ENCODE measurements at regions not wholly inside any gene's neighbourhood (a gene's known extent, or its start where the extent isn't known, plus 50 kb on each side); places are given as distances from the start of the nearest gene placed in this dataset.
"Not testable (repeated sequence)": the region's sequence is repeated elsewhere in the genome, so short reads cannot be mapped to it uniquely, and the experiment has no call there.

- peak; percentile 16 for DNase-seq
Measured at GRCh38 chr2:129164220-129164949, 815.1 kb upstream of the RAB6C start.

DNA sequence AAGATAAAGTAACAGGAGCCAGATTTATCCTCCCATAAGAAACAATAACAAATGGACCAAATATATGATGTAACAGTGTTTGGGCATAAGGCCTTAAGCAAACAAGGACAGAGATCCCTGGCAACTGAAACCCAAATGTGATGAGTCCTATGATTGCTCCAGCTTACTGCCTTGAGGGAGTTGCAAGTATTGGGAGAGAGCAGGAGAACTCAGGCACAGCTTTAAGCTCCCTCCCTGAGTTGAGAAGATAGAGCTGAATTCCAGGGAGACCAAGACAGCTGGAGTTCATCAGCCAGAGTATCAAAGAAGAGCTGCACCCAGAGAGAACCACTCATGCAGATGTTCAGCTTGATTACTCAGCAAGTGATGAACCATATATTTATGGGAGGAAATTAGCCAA lies 814.5 kb upstream of the RAB6C start:
- DNase-seq: peak; percentile 44

- no peak for DNase-seq
Measured at GRCh38 chr2:129167456-129167855, 812.0 kb upstream of the RAB6C start.

DNA sequence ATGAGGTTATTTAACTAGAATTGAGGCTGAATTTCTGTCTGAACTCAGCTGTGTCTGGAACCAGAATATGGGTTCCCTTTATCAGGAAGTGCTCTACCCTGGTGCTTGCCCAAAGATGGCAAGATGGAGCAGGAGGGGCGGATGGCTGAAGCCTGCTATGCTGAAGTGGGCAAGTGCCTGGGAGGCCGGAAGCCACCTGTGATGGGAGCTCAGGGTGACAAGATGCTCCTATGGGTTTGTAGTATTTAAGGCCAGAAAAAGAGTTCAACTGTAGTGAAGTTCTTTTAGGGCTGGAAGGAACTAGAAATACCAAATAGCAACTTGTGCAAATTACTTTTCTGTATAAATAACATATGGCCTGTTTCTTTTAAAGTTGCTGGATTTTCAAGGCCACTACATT lies 808.9 kb upstream of the RAB6C start:
- no peak for DNase-seq

DNA sequence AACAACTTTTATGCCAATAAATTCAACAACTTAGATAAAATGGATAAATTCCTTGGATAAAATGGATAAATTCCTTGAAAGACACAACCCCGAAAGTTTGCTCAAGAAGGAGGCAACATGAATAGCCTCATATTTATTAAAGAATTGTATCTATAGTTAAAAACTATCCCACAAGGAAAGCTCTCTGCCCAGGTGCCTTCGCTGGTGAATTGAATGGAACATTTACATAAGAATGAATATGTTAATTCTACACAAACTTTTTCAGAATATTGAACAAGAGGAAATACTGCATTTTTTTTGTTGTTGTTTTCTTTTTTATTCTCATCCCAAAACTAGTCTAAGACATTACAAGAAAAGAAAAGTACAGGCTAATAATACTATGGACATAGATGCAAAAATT lies 805.3 kb upstream of the RAB6C start:
- no peak for DNase-seq

DNA sequence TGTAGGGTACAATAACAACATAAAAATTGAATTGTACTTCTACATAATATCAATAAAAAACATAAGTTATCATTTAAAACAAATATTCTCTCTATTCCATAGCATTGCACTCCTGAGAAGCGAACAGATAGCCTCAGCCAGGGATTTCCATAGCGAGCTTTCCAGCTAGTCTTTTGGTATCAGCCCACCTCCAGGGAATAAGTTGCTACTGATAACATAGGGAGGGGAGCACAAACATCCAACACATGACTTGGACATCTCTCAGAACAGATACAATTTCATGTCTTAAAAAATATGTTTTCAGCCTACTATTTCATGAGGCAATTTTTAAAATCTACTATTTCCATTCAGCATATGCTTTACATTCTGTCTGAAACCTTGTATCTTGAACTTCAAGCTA lies 804.4 kb upstream of the RAB6C start:
- no peak for DNase-seq

DNA sequence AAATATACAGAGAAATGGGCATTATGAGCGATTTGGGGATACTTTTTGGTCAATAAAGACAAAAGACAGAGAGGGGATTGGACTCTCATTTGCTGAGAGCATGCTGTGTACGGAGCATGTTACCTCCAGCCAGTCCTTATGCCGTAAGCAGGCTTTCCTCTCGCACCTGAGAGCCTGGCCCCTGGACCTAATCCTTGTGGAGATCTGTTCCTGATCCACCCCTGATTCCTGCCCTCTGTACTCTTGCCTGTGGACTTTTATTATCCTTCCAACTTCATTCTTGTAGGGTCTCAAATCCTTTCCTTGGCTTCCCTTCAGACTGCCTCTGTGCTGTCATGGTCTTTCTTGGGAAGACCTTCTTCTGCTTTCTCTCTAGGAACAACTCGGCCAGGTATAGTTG lies 803.1 kb upstream of the RAB6C start:
- DNase-seq: no peak

DNA sequence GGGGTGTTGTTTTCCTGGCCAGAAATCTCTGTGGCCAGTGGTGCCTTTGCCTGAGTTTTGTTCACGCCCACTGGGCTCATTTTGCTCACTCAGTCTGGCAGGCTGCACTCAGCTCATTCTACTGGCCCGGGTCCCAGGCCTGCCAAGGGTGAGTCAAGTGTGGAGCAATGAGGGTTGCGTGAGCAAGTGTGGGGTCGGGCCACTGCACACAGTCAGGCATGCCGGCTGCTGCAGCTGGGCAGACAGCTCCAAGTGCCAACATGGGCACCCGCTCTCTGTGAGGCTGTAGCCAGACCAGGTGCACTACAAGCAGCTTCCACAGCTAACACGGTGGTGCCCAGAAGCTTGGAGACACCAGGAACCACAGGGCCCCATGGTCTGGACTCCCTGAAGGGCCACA lies 801.1 kb upstream of the RAB6C start:
- peak; percentile 32 for DNase-seq

- DNase-seq: no peak
Measured at GRCh38 chr2:129179199-129179598, 800.3 kb upstream of the RAB6C start.

DNA sequence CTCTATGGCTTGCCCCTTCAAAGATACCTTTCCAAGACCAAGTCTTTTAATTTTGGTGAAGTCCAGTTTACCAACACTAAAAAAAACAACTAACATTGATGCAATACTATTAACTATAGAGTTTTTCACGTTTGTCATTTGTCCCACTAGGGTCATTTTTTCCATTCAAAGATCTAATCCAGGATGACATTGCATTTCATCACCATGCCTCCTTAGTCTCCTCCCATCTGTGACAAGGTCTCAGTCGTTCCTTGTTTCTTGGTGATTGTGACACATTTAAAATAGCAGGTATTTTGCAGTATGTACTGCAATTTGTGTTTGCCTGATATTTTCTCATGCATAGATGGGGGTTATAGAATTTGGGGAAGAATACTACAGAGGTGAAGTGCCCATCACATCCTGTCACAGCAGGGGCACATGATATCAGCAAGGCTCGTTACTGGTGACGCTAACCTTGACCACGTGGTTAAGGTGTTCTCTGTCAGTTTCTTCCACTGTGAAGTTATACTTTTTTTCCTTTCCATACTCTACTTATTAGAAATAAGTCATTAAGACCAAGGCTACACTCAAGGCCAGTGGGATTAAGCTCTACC lies 799.2 kb upstream of the RAB6C start:
- DNase-seq: no peak

DNA sequence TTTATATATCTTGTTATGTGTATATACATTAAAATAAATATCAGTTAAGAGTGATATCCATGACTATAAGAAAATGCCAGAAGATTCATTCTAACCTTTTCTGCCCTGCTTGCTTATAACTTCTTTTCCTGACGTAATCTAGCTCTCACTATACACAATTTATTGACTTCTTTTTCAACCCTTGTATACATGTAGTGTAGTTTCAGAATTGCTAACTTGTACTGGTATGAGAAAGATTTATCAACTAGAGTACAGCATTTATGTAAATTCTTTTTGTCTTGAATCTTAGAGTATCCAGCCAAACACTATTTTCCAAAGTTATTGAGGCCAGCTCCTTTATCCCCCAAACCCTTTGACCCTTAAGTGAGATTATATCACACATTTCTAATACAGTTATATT lies 798.0 kb upstream of the RAB6C start:
- no peak for DNase-seq

DNA sequence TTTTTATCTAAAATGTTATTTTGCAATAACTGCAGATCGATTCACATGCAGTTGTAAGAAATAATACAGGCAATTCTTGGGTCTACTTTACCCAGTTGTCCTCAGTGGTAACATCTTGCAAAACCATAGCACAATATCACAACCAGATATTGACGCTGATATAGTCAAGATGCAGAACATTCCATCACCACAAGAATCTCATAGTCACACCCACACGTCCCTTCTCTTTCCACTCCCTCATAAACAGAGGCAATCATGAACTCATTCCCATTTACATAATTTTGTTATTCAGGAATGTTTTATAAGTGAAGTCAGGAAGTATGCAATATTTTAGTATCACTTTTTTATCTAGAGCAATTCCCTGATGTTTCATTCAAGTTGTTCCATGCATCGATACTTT lies 797.5 kb upstream of the RAB6C start:
- DNase-seq: no peak

GRCh38 chr2:129187343-129187742 lies 792.1 kb upstream of the RAB6C start:
- DNase-seq: no peak

DNA sequence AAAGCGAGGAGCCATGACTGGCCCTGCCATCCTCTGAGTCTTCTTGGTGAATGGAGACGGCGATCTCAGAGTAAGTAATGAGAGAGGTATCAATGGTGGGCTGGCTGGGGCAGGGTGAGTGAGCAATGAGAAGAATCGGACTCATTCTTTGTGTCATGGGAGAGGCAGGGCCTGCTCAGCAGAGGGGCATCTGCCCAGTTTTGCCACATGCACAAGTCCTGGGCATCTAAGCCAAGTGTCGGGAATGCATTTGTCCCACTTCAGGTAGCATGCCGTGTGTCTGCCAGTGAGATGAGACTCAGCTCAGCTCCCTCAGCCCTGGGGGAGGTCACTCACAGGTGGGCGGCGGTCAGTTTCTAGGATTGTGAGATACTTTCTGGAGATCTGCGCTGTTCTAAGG lies 791.0 kb upstream of the RAB6C start:
- DNase-seq: no peak

GRCh38 chr2:129189617-129190319 lies 789.7 kb upstream of the RAB6C start:
- no peak for DNase-seq

GRCh38 chr2:129190494-129190893 lies 789.0 kb upstream of the RAB6C start:
- no peak for DNase-seq

GRCh38 chr2:129191530-129191929 lies 787.9 kb upstream of the RAB6C start:
- DNase-seq: no peak

DNA sequence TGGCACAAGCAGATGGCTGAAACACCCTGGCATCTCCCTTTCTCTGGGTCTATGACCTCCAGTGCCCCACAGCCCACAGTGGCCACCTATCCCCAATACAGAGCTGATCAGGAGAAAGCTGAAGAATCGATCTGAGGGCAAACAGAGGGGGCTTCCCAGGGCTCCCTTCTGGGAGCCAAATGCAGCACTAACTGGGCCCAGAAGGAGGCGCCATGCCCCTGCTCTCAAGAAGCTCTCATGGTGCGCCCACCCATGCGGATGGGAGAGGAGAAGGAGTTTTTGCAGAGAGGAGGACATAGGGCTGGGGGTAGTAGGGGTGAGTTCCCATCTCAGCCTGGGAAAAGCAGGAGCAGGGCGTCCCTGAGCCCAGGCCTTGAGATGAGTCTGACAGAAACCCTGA lies 787.3 kb upstream of the RAB6C start:
- no peak for DNase-seq

DNA sequence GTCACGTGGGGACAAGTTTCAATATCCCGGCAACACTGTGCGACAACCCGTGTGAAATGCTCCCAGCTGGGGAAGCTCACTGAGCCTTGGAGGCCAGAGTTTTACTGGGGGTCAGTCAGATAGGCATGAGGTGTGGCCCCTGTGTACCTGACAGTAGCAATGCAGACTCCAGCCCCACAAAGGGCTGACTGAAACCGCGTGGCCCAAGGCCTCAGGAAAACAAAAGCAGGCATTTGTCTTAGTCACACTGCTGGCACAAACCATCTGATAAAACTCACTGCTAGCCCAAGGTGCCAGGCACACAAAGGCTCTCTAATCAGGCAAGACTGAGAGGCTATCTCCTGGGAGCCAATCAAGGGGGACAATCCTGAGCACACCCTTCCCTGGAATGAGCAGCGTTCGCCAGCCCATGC lies 786.6 kb upstream of the RAB6C start:
- no peak for DNase-seq

GRCh38 chr2:129193961-129194360 lies 785.5 kb upstream of the RAB6C start:
- DNase-seq: no peak

DNA sequence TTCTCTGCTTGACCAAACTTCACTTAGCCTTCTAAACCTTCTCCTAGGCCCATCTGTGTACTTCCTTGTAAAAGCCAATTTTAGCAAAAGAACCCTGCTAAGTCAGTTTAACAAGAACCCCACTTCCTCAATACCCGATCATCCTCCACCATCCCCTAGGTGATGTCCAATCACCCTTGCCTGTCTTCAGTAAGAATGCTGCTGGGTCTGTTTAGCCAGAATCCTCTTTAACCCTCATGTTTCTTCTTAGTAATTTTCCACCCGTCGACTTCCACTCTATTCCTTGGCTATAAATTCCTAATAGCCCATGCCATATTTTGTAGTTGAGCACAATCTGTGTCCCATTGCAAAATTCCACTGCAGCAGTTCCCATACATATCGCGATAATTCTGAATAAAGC lies 780.0 kb upstream of the RAB6C start:
- no peak for DNase-seq

- DNase-seq: no peak
Measured at GRCh38 chr2:129201696-129202095, 777.8 kb upstream of the RAB6C start.

DNA sequence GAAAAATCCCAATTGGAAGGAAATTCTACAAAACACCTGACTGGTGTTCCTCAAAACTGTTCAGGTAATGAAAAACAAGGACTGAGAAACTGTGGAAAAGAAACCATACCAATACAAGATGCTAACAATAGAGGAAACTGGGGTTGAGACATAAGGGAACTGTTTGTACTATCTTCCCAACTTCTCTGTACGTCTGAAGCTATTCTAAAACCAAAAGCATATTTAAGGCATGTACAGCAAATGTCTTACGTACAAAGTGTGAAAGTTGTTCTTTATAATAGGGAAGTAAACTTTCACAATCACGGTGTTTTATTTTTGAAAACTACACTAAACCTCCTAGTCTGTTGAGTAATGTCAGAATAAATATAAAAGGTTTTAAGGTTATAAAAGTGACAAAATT lies 776.1 kb upstream of the RAB6C start:
- no peak for DNase-seq

DNA sequence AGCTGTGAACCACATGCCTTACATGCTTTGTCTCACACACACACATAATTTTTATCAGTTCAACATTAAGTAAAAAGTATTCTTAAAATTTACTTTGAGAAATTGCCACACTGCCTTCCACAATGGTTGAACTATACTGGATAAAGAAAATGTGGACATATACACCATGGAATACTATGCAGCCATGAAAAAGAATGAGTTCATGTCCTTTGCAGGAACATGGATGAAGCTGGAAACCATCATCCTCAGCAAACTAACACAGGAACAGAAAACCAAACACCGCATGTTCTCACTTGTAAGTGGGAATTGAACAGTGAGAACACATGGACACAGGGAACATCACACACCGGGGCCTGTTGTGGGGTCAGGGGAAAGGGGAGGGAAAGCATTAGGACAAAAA lies 774.9 kb upstream of the RAB6C start:
- not testable (repeated sequence) for DNase-seq

Measured in tongue (tissue), 1 donor.